Colonic mucosa (tissue), 4 donors: ENCODE measurements at regions not wholly inside any gene's neighbourhood (a gene's known extent, or its start where the extent isn't known, plus 50 kb on each side); places are given as distances from the start of the nearest gene placed in this dataset.

Source experiments
- DNase-seq: peaks from one replicate; pipeline ENCODE4 v3.0.0-alpha.2; 2020
- H3K27ac ChIP-seq: fragments of 200-600 bp; one replicate; pipeline ENCODE4 v1.8.0; 2021
- H3K27me3 ChIP-seq: fragments of 200-600 bp; one replicate; pipeline ENCODE4 v1.8.0; 2021
- H3K36me3 ChIP-seq: fragments of 200-600 bp; one replicate; pipeline ENCODE4 v1.8.0; 2021
- H3K4me1 ChIP-seq: fragments of 200-600 bp; one replicate; pipeline ENCODE4 v1.8.0; 2021; ENCODE audit warnings: mild to moderate bottlenecking
- H3K4me3 ChIP-seq: fragments of 200-600 bp; one replicate; pipeline ENCODE4 v1.8.0; 2021
- H3K9ac ChIP-seq, 2 donors: one replicate each; pipeline ENCODE4 v1.7.0; 2013; ENCODE audit warnings: control low read depth in 2 of 2, low read depth in 2 of 2, low read length in 2 of 2
- H3K9me3 ChIP-seq: fragments of 200-600 bp; one replicate; pipeline ENCODE4 v1.8.0; 2021
- CTCF ChIP-seq: fragments of 200-600 bp; IDR thresholded peaks from one replicate; pipeline ENCODE4 v1.8.0; 2022; ENCODE audit warnings: antibody characterized with exemption, mild to moderate bottlenecking
- intact Hi-C: fragments of 100-400 bp; cut with DNase I; formaldehyde crosslinking; loops from one replicate; pipeline ENCODE4 v1.14.1; 2022
- donor health status: healthy.
- donor health status: DM: no; HTN: no; CAD: no.
- donor health status: DM: no; HTN: no; CAD: no.

- no peak for DNase-seq
- H3K27me3 ChIP-seq = no peaks in the 10 kb centered on the region
- no peak overlapping the region for H3K4me3 ChIP-seq
- H3K9ac ChIP-seq = no peak overlapping the region
- H3K9me3 ChIP-seq = no peaks in the 10 kb centered on the region
- no peak for TF ChIP-seq CTCF
- no peak overlapping the region for H3K27ac ChIP-seq
- intact Hi-C loops = no loop called here
- H3K4me1 ChIP-seq = no peaks in the 10 kb centered on the region
- no peaks in the 10 kb centered on the region for H3K36me3 ChIP-seq
Observed at GRCh38 chr5:27475063-27475462, 436.7 kb upstream of the CDH9 start.

GRCh38 chr5:27474395-27474794 lies 436.0 kb upstream of the CDH9 start:
- Histone ChIP-seq H3K27ac (no peak overlapping the region), H3K9ac (no peak overlapping the region), H3K9me3 (no peaks in the 10 kb centered on the region), H3K36me3 (no peaks in the 10 kb centered on the region), H3K4me1 (no peaks in the 10 kb centered on the region), H3K27me3 (no peaks in the 10 kb centered on the region), H3K4me3 (no peak overlapping the region)
- no peak for DNase-seq
- no peak for TF ChIP-seq CTCF
- intact Hi-C loops = no loop called here

GRCh38 chr5:27474047-27474309 lies 435.6 kb upstream of the CDH9 start:
- Histone ChIP-seq H3K36me3 (no peaks in the 10 kb centered on the region), H3K4me3 (no peak overlapping the region), H3K9me3 (no peaks in the 10 kb centered on the region), H3K27ac (no peak overlapping the region), H3K27me3 (no peaks in the 10 kb centered on the region), H3K4me1 (no peaks in the 10 kb centered on the region), H3K9ac (no peak overlapping the region)
- no peak for DNase-seq
- intact Hi-C loops = no loop called here
- no peak for TF ChIP-seq CTCF

GRCh38 chr5:27473307-27474046 lies 435.1 kb upstream of the CDH9 start:
- no peaks in the 10 kb centered on the region for H3K27me3 ChIP-seq
- TF ChIP-seq CTCF = no peak
- DNase-seq = no peak
- H3K4me3 ChIP-seq = no peak overlapping the region
- intact Hi-C loops = no loop called here
- no peaks in the 10 kb centered on the region for H3K4me1 ChIP-seq
- no peak overlapping the region for H3K27ac ChIP-seq
- H3K9ac ChIP-seq = no peak overlapping the region
- no peaks in the 10 kb centered on the region for H3K36me3 ChIP-seq
- no peaks in the 10 kb centered on the region for H3K9me3 ChIP-seq

- Histone ChIP-seq H3K27ac (no peak overlapping the region), H3K36me3 (no peaks in the 10 kb centered on the region), H3K4me3 (no peak overlapping the region), H3K4me1 (no peaks in the 10 kb centered on the region), H3K9ac (no peak overlapping the region), H3K9me3 (no peaks in the 10 kb centered on the region), H3K27me3 (no peaks in the 10 kb centered on the region)
- intact Hi-C loops = no loop called here
- DNase-seq = no peak
- no peak for TF ChIP-seq CTCF
Observed at GRCh38 chr5:27472871-27473270, 434.5 kb upstream of the CDH9 start.
